ENCODE measurements at regions not wholly inside any gene's neighbourhood (a gene's known extent, or its start where the extent isn't known, plus 50 kb on each side); places are given as distances from the start of the nearest gene placed in this dataset.
"Not testable (repeated sequence)": the region's sequence is repeated elsewhere in the genome, so short reads cannot be mapped to it uniquely, and the experiment has no call there.

GRCh38 chr2:8346706-8347430 is 335.0 kb upstream of the ID2 start:
- Histone ChIP-seq H2AFZ (ENCODE audit: low read depth, low read length) (no peak overlapping the region; the same call in 1 of the 2 replicates), H3K9me1 (ENCODE audit: control insufficient read depth, insufficient read depth, low read length) (no peaks in the 10 kb centered on the region), H3K9ac (ENCODE audit: insufficient read depth in 1 of 2, low read depth in 2 of 2, low read length in 2 of 2) (no peak overlapping the region), H3K27me3 (ENCODE audit: control insufficient read depth in 2 of 2, insufficient read depth in 2 of 2, low read length in 2 of 2) (peaks cover 0 to 10% of the 10 kb centered on the region in 2 experiments; a peak in 1 of 5 replicates), H3K9me3 (replicated peaks; ENCODE audit: control insufficient read depth, insufficient read depth, low read depth, low read length) (no peaks in the 10 kb centered on the region), H4K20me1 (replicated peaks; ENCODE audit: control insufficient read depth, insufficient read depth, low read length) (no peaks in the 10 kb centered on the region), H3K27ac (ENCODE audit: extremely low read depth, low read depth, low read length) (no peak overlapping the region), H3K4me2 (ENCODE audit: insufficient read depth, low read length) (no peak overlapping the region; the same call in 1 of the 2 replicates), H3K4me3 (no peak overlapping the region), H3K79me2 (ENCODE audit: control insufficient read depth, insufficient read depth, low read length) (no peaks in the 10 kb centered on the region), H3K4me1 (replicated peaks in 1 of 2; ENCODE audit: control insufficient read depth in 2 of 2, insufficient read depth in 2 of 2, low read length in 2 of 2) (peaks cover 0 to 7% of the 10 kb centered on the region in 2 experiments; a peak in 2 of 5 replicates), H3K36me3 (ENCODE audit: control insufficient read depth, insufficient read depth, low read length) (no peaks in the 10 kb centered on the region)
- peak in 2 of 4 experiments; percentile 22 to 28 for DNase-seq (ENCODE audit: extremely low read depth in 1 of 4, low spot score in 3 of 4)
- CTCF ChIA-PET (ENCODE audit: low intra/inter-chr PET ratio) = no interaction called here
- in situ Hi-C loops (cut with MboI) = no loop called here
- no TSS peak for BruUV-seq (replicated peaks)
- 2% methylated on average over 5 of the region's 5 CpGs for WGBS (ENCODE audit: insufficient coverage, low coverage, missing lambda C conversion rate)
- peak; percentile 11 for FAIRE-seq
- TF ChIP-seq ASH1L (IDR thresholded peaks at IDR 0.05; ENCODE audit: borderline replicate concordance, low read depth, partially characterized antibody) = no peak
- TF ChIP-seq TAL1 (IDR thresholded peaks at IDR 0.05) = peak; percentile 75
- peak; percentile 41; the same call in 1 of the 2 replicates for TF ChIP-seq NCOR1 (IDR thresholded peaks at IDR 0.05)
- TF ChIP-seq ARID1B (IDR thresholded peaks at IDR 0.05) = peak; percentile 60; the same call in 1 of the 2 replicates
- TF ChIP-seq GABPB2 (CRISPR knock-in tag; conservative IDR thresholded peaks at IDR 0.05) = no peak
- TF ChIP-seq L3MBTL2 (IDR thresholded peaks at IDR 0.05) = peak; percentile 39; the same call in 1 of the 2 replicates
- TF ChIP-seq CBFA2T3 (IDR thresholded peaks at IDR 0.05) = peak; percentile 66
- peak; percentile 32; the same call in 1 of the 2 replicates for TF ChIP-seq CBFA2T2 (conservative IDR thresholded peaks at IDR 0.05)
- TF ChIP-seq TEAD4 (IDR thresholded peaks at IDR 0.05; ENCODE audit: low read length) = peak; percentile 69
- TF ChIP-seq TEAD4 (CRISPR knock-in tag; IDR thresholded peaks at IDR 0.05; ENCODE audit: borderline replicate concordance) = no peak
- TF ChIP-seq PKNOX1 (IDR thresholded peaks at IDR 0.05) = 0 out of 2 replicates have a peak, but pooled peaks have one; percentile 30
- TF ChIP-seq TCF3 (CRISPR knock-in tag; IDR thresholded peaks at IDR 0.05) = peak; percentile 82
- no peak for TF ChIP-seq GTF2F1 (IDR thresholded peaks at IDR 0.05; ENCODE audit: low read depth, low read length)
- no peak for TF ChIP-seq CREBBP (IDR thresholded peaks at IDR 0.05; ENCODE audit: low read depth, low read length)
- peak; percentile 44 for TF ChIP-seq MEIS2 (IDR thresholded peaks at IDR 0.05; ENCODE audit: partially characterized antibody)
- peak; percentile 18; the same call in 1 of the 2 replicates for TF ChIP-seq POLR2AphosphoS5 (IDR thresholded peaks at IDR 0.05; ENCODE audit: control insufficient read depth, insufficient read depth, low read depth, low read length)
- peak; percentile 68 for TF ChIP-seq GATA2 (CRISPR knock-in tag; IDR thresholded peaks at IDR 0.05)
- 0 out of 2 replicates have a peak, but pooled peaks have one; percentile 37 for TF ChIP-seq MTA2 (IDR thresholded peaks at IDR 0.05; ENCODE audit: low read depth)
- ATAC-seq = no peak
- intact Hi-C loops (cut with micrococcal nuclease) = no loop called here
- POLR2A ChIA-PET = interaction anchor here (0.6 to 1.4 kb wide), 2 partner anchors 15 to 366 kb away, joined by 3 to 6 read pairs; no protein-coding TSS in a partner anchor

- H3K79me2 ChIP-seq (ENCODE audit: control insufficient read depth, insufficient read depth, low read length); FAIRE-seq; H2AFZ ChIP-seq (ENCODE audit: low read depth, low read length); in situ Hi-C loops (cut with MboI); H3K9me1 ChIP-seq (ENCODE audit: control insufficient read depth, insufficient read depth, low read length); H3K4me2 ChIP-seq (ENCODE audit: insufficient read depth, low read length); H3K4me1 ChIP-seq (replicated peaks in 1 of 2; ENCODE audit: control insufficient read depth in 2 of 2, insufficient read depth in 2 of 2, low read length in 2 of 2); H3K9ac ChIP-seq (ENCODE audit: insufficient read depth in 1 of 2, low read depth in 2 of 2, low read length in 2 of 2); intact Hi-C loops (cut with micrococcal nuclease); H3K27ac ChIP-seq (ENCODE audit: extremely low read depth, low read depth, low read length); H3K36me3 ChIP-seq (ENCODE audit: control insufficient read depth, insufficient read depth, low read length); H4K20me1 ChIP-seq (replicated peaks; ENCODE audit: control insufficient read depth, insufficient read depth, low read length); H3K9me3 ChIP-seq (replicated peaks; ENCODE audit: control insufficient read depth, insufficient read depth, low read depth, low read length); H3K4me3 ChIP-seq; CTCF ChIA-PET (ENCODE audit: low intra/inter-chr PET ratio); DNase-seq (ENCODE audit: extremely low read depth in 1 of 4, low spot score in 3 of 4); ATAC-seq; POLR2A ChIA-PET; BruUV-seq (replicated peaks): not testable (repeated sequence)
- H3K27me3 ChIP-seq (ENCODE audit: control insufficient read depth in 2 of 2, insufficient read depth in 2 of 2, low read length in 2 of 2) = peaks cover 0 to 10% of the 10 kb centered on the region in 2 experiments; a peak in 1 of 5 replicates
- WGBS (ENCODE audit: insufficient coverage, low coverage, missing lambda C conversion rate) = 8% methylated on average over 4 of the region's 4 CpGs
Measured at GRCh38 chr2:8348911-8349310, 332.9 kb upstream of the ID2 start.

Data from K562 (cell line).